PC-3 (cell line): ENCODE measurements at regions not wholly inside any gene's neighbourhood (a gene's known extent, or its start where the extent isn't known, plus 50 kb on each side); places are given as distances from the start of the nearest gene placed in this dataset.

ENCODE experiments used
- ATAC-seq: fragments of 200-7000 bp; cut with Tn5 transposase; 2 replicates; pipeline ENCODE4 v1.9.1; 2020; ENCODE audit warnings: mild to moderate bottlenecking, moderate library complexity
- BruUV-seq: library from RNA; stranded (reverse); fragments of 400-500 nt; replicated peaks from 2 replicates; lab custom pipeline; 2021; lab: Mats Ljungman, UMichigan
- CTCF ChIA-PET: fragments of 300-600 bp; sonication (Branson Sonifier 250); formaldehyde crosslinking; loops from one replicate; lab custom pipeline; 2022; ENCODE audit warnings: antibody characterized with exemption; lab: Charles Lee
- POLR2A ChIA-PET: fragments of 300-600 bp; sonication (Branson Sonifier 250); formaldehyde crosslinking; loops from one replicate; lab custom pipeline; 2022; ENCODE audit warnings: antibody characterized with exemption; ENCODE audit not compliant: unreplicated experiment; lab: Charles Lee
- DNase-seq: peaks from one replicate; pipeline ENCODE4 v3.0.0-alpha.2; 2015
- H2AFZ ChIP-seq: fragments of 300-600 bp; sonication (generic); 2 replicates; pipeline ENCODE4 v1.6.0; 2016; ENCODE audit warnings: antibody characterized with exemption, low read length
- H3F3A ChIP-seq: fragments of 300-600 bp; sonication (generic); one replicate; pipeline ENCODE4 v1.6.0; 2017; ENCODE audit warnings: antibody characterized with exemption, low read length, control low read depth, mild to moderate bottlenecking; ENCODE audit not compliant: unreplicated experiment
- H3K27ac ChIP-seq: fragments of 300-600 bp; sonication (generic); 2 replicates; pipeline ENCODE4 v1.5.1; 2016; ENCODE audit warnings: mild to moderate bottlenecking, low read length
- H3K27me3 ChIP-seq: fragments of 300-600 bp; sonication (generic); 2 replicates; pipeline ENCODE4 v1.6.1; 2016; ENCODE audit warnings: low read length, mixed read lengths
- H3K36me3 ChIP-seq: fragments of 300-600 bp; sonication (generic); 2 replicates; pipeline ENCODE4 v1.6.1; 2016; ENCODE audit warnings: low read depth, mixed run types, low read length, mixed read lengths
- H3K4me1 ChIP-seq: fragments of 300-600 bp; sonication (generic); 2 replicates; pipeline ENCODE4 v1.5.1; 2016; ENCODE audit warnings: low read length; ENCODE audit not compliant: insufficient read depth
- H3K4me2 ChIP-seq: fragments of 300-600 bp; sonication (generic); 2 replicates; pipeline ENCODE4 v1.6.0; 2016; ENCODE audit warnings: low read length
- H3K4me3 ChIP-seq: fragments of 300-600 bp; sonication (generic); 2 replicates; pipeline ENCODE4 v1.5.1; 2016; ENCODE audit warnings: mild to moderate bottlenecking, low read length, mixed read lengths
- H3K79me2 ChIP-seq: fragments of 300-600 bp; sonication (generic); 2 replicates; pipeline ENCODE4 v1.6.1; 2017; ENCODE audit warnings: low read length, mixed read lengths
- H3K9ac ChIP-seq: fragments of 300-600 bp; sonication (generic); 2 replicates; pipeline ENCODE4 v1.6.0; 2016; ENCODE audit warnings: mild to moderate bottlenecking, low read length
- H3K9me2 ChIP-seq: fragments of 300-600 bp; sonication (generic); replicated peaks from 2 replicates; pipeline ENCODE4 v1.6.1; 2016; ENCODE audit warnings: mixed run types, low read length, mixed read lengths
- H3K9me3 ChIP-seq: fragments of 300-600 bp; sonication (generic); 2 replicates; pipeline ENCODE4 v1.6.1; 2016; ENCODE audit warnings: low read length, mixed read lengths
- H4K20me1 ChIP-seq: fragments of 300-600 bp; sonication (generic); 2 replicates; pipeline ENCODE4 v1.6.1; 2016; ENCODE audit warnings: low read length, mixed read lengths
- EZH2 ChIP-seq: fragments of 300-600 bp; sonication (generic); IDR thresholded peaks from one replicate; pipeline ENCODE4 v1.6.1; 2017; ENCODE audit warnings: antibody characterized with exemption, mild to moderate bottlenecking, low read length; ENCODE audit not compliant: unreplicated experiment
- EZH2phosphoT487 ChIP-seq: fragments of 300-600 bp; sonication (generic); IDR thresholded peaks from 2 replicates; pipeline ENCODE4 v1.6.1; 2018; ENCODE audit warnings: mild to moderate bottlenecking, antibody characterized with exemption, low read length, borderline replicate concordance
- intact Hi-C: fragments of 100-400 bp; cut with micrococcal nuclease; formaldehyde crosslinking; loops from 2 replicates; pipeline ENCODE4 v1.9.0; 2023
- TF ChIP-seq, protein P1 (sequence below): fragments of 300-600 bp; sonication (generic); conservative IDR thresholded peaks from 2 replicates; pipeline ENCODE4 v1.5.1; 2017; ENCODE audit warnings: antibody characterized with exemption, low read depth, mild to moderate bottlenecking, low read length

DNA sequence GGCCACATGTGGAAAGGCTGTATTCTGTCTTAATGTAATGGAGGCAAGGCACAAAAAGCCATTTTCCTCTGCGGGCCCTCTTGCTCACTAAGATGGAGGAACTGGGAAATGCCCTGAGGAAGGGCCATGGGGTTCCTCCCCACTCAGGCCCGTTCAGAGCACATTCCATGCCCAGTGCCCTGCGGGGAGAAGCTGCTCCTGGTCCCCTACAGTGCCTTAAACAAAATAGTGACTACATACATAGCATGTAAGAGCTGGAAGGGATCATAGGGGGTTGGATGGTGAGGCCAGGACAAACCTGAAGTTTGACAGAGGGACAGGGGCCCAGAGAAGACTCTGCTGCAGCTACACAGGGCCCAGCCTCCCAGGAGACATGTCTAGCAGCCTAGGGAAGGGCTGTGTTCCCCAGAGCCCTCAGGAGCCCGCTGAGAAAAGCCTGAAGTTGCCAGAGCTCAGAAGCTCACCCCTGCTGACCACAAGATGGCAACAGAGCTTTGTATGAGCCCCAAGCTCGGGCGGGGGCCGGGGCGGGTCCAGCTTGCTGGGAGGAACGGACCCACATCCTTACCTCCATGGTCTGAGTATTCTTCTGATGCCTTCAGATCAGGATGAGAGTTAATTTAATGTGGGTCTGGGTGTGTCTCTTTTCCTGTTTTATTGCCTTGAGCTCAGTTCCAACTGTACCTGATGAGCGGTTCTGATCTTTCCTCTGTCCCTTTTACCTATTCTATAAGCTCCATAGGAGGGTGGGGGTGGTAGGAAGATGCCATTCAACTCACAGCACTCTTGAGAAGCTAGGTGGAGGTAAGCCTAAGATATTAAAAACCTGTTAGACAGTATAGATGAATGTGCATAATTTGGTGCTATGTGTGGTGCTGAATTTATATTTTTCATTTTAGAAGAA, 242.9 kb downstream of the CDC5L start:
- TF ChIP-seq EZH2, result no peak
- TF ChIP-seq, protein P1, sequence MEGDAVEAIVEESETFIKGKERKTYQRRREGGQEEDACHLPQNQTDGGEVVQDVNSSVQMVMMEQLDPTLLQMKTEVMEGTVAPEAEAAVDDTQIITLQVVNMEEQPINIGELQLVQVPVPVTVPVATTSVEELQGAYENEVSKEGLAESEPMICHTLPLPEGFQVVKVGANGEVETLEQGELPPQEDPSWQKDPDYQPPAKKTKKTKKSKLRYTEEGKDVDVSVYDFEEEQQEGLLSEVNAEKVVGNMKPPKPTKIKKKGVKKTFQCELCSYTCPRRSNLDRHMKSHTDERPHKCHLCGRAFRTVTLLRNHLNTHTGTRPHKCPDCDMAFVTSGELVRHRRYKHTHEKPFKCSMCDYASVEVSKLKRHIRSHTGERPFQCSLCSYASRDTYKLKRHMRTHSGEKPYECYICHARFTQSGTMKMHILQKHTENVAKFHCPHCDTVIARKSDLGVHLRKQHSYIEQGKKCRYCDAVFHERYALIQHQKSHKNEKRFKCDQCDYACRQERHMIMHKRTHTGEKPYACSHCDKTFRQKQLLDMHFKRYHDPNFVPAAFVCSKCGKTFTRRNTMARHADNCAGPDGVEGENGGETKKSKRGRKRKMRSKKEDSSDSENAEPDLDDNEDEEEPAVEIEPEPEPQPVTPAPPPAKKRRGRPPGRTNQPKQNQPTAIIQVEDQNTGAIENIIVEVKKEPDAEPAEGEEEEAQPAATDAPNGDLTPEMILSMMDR, result peak; percentile 88
- Histone ChIP-seq H3K36me3 (no peaks in the 10 kb centered on the region), H3K9me2 (no peaks in the 10 kb centered on the region), H3K9ac (no peak overlapping the region), H3K27me3 (no peaks in the 10 kb centered on the region), H3F3A (no peaks in the 10 kb centered on the region), H3K79me2 (no peaks in the 10 kb centered on the region), H3K4me1 (no peaks in the 10 kb centered on the region), H3K27ac (no peak overlapping the region), H3K4me2 (peak overlapping the region; percentile 64), H3K4me3 (no peak overlapping the region), H3K9me3 (no peaks in the 10 kb centered on the region), H2AFZ (peak overlapping the region; percentile 63), H4K20me1 (no peaks in the 10 kb centered on the region)
- POLR2A ChIA-PET, result interaction anchor here (0.9 kb wide), 1 partner anchor 155 kb away, joined by 4 read pairs; no protein-coding TSS in a partner anchor
- CTCF ChIA-PET, result interaction anchor here (0.5 to 1.8 kb wide), 11 partner anchors 19 to 1293 kb away, joined by 3 to 33 read pairs (median 6); no protein-coding TSS in a partner anchor
- ATAC-seq, result peak; percentile 97
- peak; percentile 71 for DNase-seq
- intact Hi-C loops, result no loop called here
- no TSS peak for BruUV-seq

DNA sequence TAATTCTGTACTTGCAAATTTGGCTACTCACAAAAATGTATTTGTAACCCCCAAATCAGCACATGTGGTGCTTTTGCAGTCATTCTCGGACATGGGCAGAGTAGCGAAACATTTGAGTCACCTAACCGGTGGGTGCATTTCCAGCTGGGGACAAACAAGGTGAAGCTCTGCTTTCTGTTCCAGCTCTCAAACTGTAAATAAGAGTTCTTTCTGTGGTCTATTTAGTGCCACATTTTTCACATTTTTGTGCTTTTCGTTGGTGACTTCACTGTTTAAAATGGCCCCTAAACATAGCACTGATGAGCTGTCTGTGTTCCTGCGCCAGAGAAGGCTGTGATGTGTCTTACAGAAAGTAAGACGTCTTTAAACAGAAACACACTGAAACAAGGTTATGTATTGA, 244.5 kb downstream of the CDC5L start:
- no peak overlapping the region for H2AFZ ChIP-seq
- no peaks in the 10 kb centered on the region for H3K36me3 ChIP-seq
- TF ChIP-seq EZH2 (no peak), EZH2phosphoT487 (no peak)
- TF ChIP-seq, protein P1, result no peak
- H3K9ac ChIP-seq, result no peak overlapping the region
- no peaks in the 10 kb centered on the region for H3K79me2 ChIP-seq
- no peaks in the 10 kb centered on the region for H3K9me2 ChIP-seq
- ChIA-PET POLR2A (no interaction called here), CTCF (no interaction called here)
- no peaks in the 10 kb centered on the region; the same call in 1 of the 2 replicates for H3K27me3 ChIP-seq
- no peak overlapping the region for H3K4me3 ChIP-seq
- no peaks in the 10 kb centered on the region for H3K9me3 ChIP-seq
- intact Hi-C loops, result no loop called here
- no peak overlapping the region for H3K4me2 ChIP-seq
- DNase-seq, result no peak
- no peak overlapping the region for H3K27ac ChIP-seq
- H4K20me1 ChIP-seq, result no peaks in the 10 kb centered on the region
- H3F3A ChIP-seq, result no peaks in the 10 kb centered on the region
- ATAC-seq, result no peak
- no peaks in the 10 kb centered on the region for H3K4me1 ChIP-seq
- no TSS peak for BruUV-seq

DNA sequence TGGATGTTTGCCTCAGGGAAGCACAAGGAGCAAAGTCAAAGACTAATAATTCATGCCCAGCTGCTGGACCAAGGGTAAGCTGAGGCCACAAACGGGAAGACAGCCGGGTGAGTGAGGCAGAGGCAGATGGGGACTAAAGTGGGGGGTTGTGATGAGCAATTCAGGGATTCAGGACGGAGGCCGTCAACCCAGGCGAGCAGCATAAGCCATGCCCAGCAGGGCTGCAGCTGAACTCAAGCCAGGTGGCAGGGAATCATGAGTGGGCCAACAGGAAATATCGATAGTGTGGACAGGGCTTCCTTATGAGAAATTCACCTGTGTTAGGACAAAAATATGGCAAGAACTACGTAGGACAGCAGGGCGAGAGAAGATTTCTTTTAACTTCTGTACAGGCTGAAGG, 246.8 kb downstream of the CDC5L start:
- no peaks in the 10 kb centered on the region for H3K36me3 ChIP-seq
- no peak overlapping the region for H3K4me3 ChIP-seq
- no peaks in the 10 kb centered on the region for H4K20me1 ChIP-seq
- DNase-seq, result no peak
- H3K9me2 ChIP-seq, result no peaks in the 10 kb centered on the region
- H3K9ac ChIP-seq, result no peak overlapping the region
- H3K27me3 ChIP-seq, result no peaks in the 10 kb centered on the region; the same call in 1 of the 2 replicates
- H2AFZ ChIP-seq, result no peak overlapping the region
- no peak overlapping the region for H3K4me2 ChIP-seq
- H3K79me2 ChIP-seq, result no peaks in the 10 kb centered on the region
- ATAC-seq, result no peak
- no peak overlapping the region for H3K27ac ChIP-seq
- H3F3A ChIP-seq, result no peaks in the 10 kb centered on the region
- no TSS peak for BruUV-seq
- intact Hi-C loops, result no loop called here
- TF ChIP-seq EZH2phosphoT487, result no peak
- TF ChIP-seq EZH2, result no peak
- TF ChIP-seq, protein P1, result no peak
- CTCF ChIA-PET, result no interaction called here
- no peaks in the 10 kb centered on the region for H3K4me1 ChIP-seq
- no peaks in the 10 kb centered on the region for H3K9me3 ChIP-seq
- POLR2A ChIA-PET, result no interaction called here
